ENCODE measurements at regions not wholly inside any gene's neighbourhood (a gene's known extent, or its start where the extent isn't known, plus 50 kb on each side); places are given as distances from the start of the nearest gene placed in this dataset.

DNA sequence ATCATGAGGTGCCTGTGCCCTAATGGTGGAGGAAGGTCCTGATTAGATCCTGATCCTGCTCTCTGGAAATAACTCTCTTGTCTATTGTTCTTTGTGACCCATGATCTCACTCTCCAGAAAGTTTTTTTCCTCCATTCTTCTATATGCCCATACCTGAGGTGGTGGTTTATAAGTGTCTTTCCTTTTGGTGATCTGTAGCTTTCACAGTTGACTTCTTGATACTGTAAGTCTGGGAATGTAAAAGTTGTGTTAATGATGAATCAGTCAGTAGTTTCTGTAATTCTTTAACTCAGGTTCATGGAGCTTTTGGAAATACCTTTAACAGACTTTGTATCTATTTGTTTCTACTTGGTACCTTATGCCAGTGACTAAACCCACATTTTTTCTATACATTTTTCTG, 444.0 kb upstream of the FLRT2 start:
- TF ChIP-seq, protein P1, sequence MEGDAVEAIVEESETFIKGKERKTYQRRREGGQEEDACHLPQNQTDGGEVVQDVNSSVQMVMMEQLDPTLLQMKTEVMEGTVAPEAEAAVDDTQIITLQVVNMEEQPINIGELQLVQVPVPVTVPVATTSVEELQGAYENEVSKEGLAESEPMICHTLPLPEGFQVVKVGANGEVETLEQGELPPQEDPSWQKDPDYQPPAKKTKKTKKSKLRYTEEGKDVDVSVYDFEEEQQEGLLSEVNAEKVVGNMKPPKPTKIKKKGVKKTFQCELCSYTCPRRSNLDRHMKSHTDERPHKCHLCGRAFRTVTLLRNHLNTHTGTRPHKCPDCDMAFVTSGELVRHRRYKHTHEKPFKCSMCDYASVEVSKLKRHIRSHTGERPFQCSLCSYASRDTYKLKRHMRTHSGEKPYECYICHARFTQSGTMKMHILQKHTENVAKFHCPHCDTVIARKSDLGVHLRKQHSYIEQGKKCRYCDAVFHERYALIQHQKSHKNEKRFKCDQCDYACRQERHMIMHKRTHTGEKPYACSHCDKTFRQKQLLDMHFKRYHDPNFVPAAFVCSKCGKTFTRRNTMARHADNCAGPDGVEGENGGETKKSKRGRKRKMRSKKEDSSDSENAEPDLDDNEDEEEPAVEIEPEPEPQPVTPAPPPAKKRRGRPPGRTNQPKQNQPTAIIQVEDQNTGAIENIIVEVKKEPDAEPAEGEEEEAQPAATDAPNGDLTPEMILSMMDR (IDR thresholded peaks at IDR 0.05): no peak
- TF ChIP-seq POLR2AphosphoS5 (IDR thresholded peaks at IDR 0.05; ENCODE audit: low read depth, low read length) (no peak), TCF7L2 (IDR thresholded peaks at IDR 0.05; ENCODE audit: low read depth, low read length) (no peak), SIN3A (IDR thresholded peaks at IDR 0.05; ENCODE audit: borderline replicate concordance, insufficient read depth, low read depth, low read length) (no peak)
- TF ChIP-seq, protein P2, sequence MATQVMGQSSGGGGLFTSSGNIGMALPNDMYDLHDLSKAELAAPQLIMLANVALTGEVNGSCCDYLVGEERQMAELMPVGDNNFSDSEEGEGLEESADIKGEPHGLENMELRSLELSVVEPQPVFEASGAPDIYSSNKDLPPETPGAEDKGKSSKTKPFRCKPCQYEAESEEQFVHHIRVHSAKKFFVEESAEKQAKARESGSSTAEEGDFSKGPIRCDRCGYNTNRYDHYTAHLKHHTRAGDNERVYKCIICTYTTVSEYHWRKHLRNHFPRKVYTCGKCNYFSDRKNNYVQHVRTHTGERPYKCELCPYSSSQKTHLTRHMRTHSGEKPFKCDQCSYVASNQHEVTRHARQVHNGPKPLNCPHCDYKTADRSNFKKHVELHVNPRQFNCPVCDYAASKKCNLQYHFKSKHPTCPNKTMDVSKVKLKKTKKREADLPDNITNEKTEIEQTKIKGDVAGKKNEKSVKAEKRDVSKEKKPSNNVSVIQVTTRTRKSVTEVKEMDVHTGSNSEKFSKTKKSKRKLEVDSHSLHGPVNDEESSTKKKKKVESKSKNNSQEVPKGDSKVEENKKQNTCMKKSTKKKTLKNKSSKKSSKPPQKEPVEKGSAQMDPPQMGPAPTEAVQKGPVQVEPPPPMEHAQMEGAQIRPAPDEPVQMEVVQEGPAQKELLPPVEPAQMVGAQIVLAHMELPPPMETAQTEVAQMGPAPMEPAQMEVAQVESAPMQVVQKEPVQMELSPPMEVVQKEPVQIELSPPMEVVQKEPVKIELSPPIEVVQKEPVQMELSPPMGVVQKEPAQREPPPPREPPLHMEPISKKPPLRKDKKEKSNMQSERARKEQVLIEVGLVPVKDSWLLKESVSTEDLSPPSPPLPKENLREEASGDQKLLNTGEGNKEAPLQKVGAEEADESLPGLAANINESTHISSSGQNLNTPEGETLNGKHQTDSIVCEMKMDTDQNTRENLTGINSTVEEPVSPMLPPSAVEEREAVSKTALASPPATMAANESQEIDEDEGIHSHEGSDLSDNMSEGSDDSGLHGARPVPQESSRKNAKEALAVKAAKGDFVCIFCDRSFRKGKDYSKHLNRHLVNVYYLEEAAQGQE (IDR thresholded peaks at IDR 0.05; ENCODE audit: insufficient read depth in 1 of 2, low read depth in 2 of 2, low read length in 1 of 2): no peak
